ENCODE measurements at regions not wholly inside any gene's neighbourhood (a gene's known extent, or its start where the extent isn't known, plus 50 kb on each side); places are given as distances from the start of the nearest gene placed in this dataset.

DNA sequence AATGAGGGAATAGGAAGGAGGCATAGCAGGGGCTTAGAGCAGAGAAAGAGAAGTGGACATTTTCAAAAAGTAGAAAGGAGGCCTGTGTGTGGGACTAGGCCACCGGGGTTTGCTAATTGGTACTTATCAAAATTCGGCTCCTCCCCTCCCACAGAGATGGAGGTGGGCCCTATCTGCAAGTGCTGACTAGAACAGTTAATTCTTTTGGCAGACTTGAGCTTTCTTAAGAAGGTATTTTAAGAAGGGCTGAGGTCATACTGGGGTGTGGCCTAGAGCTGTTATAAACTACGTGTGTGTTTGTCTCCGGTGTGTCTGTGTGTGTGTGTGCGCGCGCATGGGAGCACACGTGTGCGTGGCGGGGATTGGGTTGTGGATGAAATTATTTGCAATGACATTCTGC, 1086.5 kb downstream of the EFNA5 start:
- DNase-seq (ENCODE audit: low spot score): no peak

DNA sequence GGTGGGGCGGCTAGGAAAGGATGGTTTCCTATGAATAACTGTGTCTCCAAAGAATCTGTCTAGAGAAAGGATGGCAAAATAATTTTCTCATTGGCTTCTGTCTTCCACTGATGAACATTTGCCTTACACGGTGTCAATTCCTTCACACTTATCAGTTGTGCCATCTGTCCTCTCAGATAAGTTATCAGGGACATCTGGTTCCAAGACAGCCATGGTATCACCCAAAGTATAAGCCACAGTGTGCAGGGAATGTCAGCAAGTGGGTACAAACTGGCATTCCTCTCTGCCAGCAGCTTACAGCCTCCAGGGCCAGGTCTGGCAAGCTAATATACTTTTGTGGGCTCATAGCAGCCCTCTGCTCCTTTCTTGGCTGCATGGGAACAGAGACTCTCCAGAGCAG, 1092.0 kb downstream of the EFNA5 start:
- DNase-seq (ENCODE audit: low spot score): no peak

DNA sequence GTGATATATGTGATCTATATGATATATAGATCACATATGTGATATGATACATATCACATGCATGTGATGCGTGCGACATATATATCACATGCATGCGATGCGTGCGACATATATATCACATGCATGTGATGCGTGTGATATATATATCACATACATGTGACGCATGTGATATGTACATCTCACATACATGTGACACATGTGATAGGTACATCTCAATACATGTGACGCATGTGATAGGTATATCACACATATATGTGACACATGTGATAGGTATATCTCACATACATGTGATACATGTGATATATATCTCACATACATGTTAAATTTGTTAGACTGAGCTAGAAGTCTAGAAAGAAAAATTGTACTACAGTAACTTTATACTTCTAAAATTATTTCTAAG, 1095.9 kb downstream of the EFNA5 start:
- DNase-seq (ENCODE audit: low spot score): no peak

DNA sequence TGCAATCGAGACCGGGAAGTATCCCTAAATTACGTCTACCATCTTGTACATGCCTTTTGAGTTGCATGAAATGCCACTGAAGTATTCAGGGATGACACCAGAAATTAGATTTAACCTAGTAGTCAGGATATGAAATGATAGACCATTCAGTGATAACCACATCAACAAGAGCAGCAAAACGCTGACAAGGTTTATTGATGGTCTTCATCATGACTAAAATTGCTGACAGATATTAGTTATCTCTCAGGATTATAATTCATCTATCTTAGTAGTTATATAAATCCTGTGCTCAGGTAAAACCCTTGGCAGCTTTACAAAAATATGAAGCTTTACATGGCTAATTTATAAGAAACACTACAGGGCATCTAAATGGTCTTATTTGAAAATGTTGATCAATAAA, 1104.7 kb downstream of the EFNA5 start:
- no peak for DNase-seq (ENCODE audit: low spot score)

DNA sequence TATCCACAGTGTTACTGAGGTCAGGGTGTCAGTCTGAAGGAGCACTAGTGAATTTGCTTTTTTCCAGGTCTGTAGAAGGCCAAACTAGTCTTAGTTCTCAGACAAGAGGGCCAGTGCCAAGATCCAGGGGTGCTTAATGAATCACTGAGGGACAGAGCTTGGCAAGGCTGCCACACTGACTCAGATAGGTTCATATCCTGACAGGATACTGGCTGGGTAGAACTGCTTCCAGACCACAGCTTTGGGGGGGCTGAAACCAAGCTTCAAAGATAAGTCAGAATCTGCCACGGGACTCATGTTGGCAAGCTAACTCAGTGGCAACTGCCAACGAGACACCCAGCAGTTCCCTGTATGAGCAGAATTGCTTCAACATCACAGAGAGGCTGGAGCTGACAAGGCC, 1125.4 kb downstream of the EFNA5 start:
- peak; percentile 53 for DNase-seq (ENCODE audit: low spot score)

DNA sequence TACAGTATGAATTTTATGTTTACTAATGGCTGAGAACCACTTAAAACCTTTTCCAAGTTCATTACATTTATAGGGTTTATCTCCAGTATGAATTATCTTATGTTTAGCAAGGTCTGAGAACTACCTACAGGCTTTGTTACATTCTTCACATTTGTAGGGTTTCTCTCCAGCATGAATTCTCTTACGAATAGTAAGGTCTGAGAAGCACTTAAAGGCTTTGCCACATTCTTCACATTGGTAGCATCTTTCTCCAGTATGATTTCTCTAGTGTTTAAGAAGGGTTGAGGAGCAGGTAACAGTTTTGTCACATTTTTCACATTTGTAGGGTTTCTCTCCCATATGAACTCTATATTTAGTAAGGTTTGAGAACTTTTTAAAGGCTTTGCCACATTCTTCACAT, 1127.4 kb downstream of the EFNA5 start:
- DNase-seq (ENCODE audit: low spot score): no peak

DNA sequence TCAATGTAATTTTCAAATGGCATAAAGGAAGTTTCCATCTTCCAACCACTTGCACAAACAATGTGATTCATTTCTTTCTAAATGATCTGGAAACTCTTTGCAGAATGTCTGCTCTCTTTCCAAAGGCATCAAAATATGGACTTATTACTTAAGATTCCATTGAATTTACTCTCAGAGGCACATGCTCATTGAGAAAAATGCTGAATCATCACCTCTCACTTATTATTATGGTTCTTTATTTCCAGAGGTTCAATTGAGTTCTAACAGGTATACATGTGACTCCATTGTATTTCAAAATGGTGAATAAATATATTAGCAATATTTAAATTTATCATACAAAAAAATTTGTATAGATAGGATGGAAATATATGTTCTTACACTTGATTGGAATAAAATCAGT, 1140.6 kb downstream of the EFNA5 start:
- DNase-seq (ENCODE audit: low spot score): no peak

DNA sequence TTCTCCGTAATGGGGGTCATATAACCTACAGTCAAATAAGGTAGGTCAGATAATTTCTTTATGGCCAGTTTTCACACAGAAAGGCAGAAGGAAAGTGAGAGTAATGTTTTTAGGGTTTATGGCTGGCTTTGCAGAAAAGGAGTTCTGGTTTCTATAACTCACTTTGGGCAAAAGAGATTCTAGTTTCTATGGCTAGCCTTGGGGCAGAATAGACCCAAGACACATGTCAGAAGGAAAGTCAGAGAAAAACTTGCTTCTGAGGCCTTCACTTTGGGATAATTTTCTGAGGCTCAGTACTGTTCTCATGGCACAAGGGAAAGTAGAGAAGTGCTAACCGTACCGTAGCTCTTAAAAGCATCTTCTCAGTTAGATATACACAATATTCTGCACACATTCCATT, 1145.3 kb downstream of the EFNA5 start:
- no peak for DNase-seq (ENCODE audit: low spot score)

DNA sequence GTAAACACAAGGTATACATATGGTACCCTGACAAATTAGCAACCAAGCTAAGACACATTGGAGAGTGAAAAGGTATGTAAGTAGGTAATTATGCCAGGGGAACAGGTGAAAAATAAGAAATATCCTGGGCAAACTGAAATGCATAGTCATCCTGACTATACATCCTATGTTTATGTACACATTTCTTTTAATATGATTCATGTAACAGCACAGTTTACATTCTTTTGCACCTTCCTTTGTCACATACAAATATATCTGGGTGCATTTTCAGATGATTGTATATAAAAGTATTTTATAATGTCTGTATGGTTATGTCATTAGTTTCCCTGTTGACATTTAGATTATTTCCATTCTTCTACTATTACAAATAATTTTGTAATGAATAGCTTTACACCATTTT, 1146.9 kb downstream of the EFNA5 start:
- no peak for DNase-seq (ENCODE audit: low spot score)

DNA sequence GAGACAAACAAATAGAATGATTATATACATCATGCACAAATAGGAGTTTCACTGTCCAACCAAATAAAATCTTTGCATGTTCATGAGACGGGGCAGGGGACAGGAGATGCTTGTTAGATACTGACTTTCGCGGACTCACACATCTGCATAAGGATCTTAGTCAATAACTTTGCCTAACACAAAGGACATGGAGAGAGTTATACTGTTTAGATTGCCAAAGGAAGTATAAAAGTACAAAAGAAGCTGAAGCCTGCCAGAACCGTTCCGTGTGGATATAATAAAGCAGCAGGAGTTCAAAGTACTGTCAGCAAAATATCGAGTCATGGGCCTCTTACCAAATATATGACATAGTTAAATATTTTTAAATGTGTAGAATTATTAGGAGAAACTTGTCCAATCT, 1148.4 kb downstream of the EFNA5 start:
- DNase-seq (ENCODE audit: low spot score): no peak

DNA sequence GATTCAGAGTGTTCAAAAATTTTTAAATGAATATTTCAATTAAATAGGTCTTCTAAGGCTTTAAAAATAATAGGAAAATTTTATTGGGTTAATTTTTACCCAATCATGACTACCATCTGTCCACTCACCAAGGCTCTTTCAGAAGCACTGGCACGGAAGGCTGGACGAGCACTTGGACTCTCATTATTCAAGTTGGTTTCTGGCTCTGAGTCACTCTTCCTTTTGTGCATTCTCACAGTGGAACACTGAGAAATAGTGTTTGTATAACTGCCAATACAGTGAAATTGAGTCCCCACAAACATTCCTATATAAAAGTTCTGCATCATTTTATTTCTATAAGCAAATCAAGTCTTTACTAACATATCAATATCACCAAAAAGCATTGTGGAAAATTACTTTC, 1149.0 kb downstream of the EFNA5 start:
- peak; percentile 39 for DNase-seq (ENCODE audit: low spot score)

DNA sequence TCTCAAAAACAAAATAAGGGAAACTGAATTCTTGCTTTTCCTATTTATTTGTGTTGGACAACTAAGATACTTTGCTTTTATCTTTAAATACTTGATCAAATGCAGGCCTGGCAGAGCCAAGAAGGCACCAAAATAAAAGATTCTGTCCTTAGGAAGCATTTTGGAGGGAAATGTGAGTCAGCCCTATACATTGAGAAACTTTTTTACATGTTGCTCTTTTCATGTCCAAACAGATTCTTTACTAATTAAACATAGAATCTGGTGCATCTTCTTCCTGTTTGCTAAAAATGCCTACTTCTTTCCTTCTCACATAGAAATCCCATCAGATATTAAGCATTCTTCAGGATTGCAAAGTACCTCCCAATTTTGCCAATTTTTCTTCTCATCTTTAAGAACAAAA, 1160.4 kb downstream of the EFNA5 start:
- no peak for DNase-seq (ENCODE audit: low spot score)

DNA sequence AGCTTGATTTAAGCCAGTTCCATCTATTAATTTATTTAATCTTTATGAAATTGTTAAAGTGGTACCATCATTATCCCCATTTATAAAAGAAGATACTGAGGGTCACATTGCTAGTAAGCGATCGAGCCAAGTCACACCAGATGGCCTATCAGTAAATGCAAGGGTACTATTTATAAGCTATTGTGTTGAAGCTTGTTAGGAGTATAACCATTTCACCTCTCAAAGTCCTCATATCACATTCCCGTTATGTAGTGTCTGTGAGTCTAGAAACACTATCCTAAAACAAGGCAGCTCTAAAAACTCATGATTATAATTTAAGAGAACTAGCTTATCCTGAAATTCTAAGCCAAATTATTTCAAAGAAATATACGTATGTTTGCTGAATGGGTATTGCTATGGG, 1161.8 kb downstream of the EFNA5 start:
- DNase-seq (ENCODE audit: low spot score): no peak

DNA sequence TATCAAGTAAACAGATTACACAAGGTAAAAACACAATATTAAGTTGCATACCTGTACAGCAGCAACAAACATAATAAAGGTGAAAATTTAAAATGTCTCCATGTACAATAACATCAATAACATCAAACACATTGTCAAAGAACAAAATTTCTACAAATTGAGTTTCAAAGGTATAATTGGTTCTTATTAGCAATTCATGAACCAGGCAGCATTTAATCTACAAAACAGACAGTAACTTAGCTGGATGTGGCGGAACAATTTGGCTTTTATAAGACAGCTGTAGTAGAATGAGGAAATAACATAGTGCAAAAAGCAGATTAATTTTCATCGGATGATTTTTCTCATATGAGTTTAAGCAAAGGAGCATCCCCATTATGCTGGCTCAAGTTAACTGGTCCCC, 1176.8 kb downstream of the EFNA5 start:
- DNase-seq (ENCODE audit: low spot score): no peak

DNA sequence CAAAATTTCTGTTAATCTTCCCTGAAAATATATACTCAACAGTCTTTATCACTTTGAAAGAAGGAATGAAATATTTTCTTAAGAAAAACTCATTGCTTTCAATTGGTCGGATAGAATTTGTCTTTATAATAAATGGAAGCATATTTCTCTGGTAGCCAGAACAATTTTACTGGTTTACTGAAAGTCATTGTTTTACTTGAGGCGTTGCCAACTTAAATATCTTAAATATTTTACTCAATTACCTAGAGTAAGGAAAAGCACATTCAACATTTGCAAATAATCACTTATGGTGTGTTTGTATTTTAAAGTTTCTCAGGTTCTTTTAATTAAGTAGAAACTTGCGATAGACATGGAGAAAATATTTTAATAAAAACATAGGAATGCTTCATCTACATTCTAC, 1181.7 kb downstream of the EFNA5 start:
- no peak for DNase-seq (ENCODE audit: low spot score)

DNA sequence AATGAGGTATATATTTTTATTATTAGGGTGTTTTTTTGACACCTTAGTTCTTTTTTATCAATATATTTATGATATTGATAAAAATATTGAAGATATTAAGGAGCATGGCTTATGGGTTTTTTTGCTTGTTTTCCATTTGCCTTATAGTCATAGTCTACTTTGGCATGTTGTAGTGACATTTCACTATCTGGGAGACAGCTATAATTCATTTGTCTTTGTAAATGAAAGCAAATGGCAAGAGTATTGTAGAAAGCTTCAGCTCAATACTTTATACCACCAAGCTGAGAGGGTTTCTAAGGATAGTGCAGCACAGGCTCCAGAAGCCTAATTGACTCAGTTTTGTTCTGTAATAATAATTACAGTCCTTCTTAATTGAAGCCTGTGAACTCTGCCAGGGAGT, 1182.3 kb downstream of the EFNA5 start:
- DNase-seq (ENCODE audit: low spot score): no peak

DNA sequence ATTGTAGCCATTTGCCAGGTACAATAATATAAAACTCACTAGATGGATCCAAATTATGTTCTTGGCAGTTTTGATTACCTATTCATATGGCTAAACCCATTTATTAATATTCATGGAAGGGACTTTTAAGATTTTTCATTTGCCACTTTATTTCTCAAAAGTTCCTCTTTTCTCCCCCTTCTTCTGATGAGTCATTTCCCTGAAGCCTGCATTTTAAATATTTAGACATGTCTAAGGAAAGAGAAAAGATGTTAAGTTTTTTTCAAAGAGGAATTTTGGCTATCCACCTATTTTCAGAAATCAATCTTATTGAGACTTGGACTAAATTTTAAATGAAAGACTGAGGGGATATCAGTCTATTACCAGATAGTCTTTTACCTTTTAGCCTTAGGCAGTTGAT, 1189.4 kb downstream of the EFNA5 start:
- no peak for DNase-seq (ENCODE audit: low spot score)

DNA sequence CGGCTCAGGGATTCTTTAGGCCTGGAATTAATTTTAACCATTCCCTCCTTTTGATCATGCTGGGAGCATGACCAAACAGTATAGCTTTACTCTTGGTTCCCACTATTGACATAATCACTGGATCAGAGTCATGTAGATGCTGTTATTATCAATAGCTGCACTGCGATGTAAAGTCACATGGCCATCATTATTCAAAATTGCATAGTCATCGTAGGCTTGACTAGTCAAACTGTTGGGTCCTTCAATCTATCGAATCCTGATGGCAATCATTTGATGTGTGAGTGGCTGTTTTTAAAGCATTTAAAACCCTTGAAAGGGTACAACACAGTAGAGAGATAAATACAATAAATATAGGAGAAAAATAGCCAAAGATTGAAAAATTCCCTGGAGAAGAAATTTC, 1194.1 kb downstream of the EFNA5 start:
- no peak for DNase-seq (ENCODE audit: low spot score)

DNA sequence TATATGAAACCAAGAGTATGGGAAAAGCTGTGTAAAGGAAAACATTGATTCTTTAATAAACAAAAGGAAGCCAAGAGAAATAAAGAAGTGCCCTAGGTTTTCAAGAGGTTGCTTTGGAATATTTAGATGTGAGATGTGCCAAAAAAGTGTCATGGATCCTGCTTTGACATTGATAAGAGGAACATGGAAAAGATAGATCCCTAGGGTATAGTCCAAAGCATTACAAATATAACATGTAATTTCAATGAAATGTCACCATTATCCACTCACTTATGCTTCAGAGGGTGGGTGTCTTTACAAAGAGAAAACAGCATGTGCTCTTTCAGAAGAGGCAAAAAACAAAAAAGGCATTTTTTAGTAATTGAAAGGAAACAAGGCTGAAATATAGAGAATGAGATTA, 1196.7 kb downstream of the EFNA5 start:
- no peak for DNase-seq (ENCODE audit: low spot score)

DNA sequence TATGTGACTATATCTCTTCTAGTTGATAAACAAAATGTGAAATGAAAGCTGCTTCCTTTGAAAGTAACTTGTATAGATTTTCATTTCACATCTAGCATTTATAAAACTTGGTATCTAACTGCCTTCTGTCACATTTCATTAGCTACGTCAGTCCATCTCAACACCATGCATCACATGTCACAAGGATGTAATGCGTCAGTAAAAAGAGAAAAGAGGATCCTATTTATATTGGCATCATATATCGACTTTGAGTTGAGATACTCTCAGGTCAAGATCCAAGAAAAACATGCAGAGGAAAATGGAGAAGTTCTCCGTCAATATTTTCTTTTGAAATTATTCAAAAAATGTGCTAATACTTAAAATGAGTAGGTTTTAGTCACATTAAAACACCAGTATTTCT, 1211.2 kb downstream of the EFNA5 start:
- DNase-seq (ENCODE audit: low spot score): no peak

DNA sequence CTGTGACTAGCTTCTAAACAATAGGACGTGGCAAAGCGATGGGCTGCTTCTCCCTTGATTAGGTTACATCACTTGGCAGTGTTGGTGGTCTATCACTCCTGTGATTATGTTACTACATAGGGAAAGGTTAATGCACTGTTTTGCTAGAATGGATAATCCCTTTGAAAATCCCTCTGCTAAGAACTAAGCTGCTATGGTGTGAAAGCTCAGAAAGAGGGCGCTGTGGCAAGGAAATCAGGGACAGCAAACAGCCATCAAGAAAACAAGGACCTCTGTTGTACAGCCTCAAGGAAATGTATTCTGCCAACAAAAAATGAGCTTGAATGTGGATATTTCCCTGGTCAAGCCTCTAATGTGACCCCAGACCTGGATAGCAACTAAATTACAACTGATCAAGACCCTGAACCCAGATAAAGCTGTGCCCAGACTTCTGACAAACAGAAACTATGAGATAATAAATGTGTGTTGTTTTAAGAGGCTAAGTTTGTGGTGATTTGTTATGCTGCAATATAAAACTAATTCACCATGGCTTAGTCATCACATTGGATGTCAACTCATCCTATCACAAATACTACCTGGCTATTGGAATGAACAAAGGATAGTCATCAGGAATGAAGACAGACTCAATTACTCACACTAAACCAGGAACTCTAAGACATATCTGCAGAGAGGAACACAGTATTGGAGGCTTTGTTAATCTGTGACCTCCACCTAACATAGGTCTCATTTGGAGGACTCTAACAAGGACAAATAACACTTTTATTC, 1215.9 kb downstream of the EFNA5 start:
- peak; percentile 55 for DNase-seq (ENCODE audit: low spot score)

DNA sequence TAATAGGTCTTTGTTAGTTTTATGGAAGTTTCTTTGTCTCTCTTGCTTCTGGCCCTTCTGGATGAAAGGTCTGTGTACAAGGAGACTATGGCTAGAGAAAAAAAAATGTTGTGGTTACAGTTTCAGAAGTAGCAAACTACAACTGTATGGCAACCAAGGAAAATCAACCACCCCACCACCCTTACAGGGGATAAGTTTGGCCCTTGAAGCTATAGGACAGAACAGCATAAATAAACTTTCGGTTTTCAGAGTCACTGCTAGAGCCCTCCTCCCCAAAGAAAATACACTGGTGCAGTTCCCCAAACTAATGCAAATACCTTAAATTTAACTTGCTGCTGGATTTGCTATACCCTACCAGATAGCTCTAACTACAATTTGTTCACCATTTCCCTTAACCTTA, 1216.7 kb downstream of the EFNA5 start:
- DNase-seq (ENCODE audit: low spot score): no peak

DNA sequence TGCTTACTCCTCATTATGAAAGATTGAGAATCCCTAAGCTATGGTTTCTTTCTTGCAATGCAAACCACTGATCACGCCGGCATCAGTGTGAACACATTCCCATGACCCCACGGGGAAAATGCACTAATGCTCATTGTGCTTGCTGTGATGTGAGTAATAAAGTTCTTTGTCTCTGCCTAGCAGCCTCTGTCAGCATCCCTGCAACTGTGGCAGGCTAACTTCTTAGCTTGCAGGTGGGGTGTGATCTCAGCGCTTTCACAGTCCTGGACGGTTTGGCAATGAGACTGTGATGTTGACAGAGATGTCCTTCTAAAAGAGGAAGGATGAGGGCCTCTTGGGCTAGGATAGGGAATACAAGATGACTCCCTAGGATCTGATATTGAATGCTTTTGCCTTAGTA, 1218.7 kb downstream of the EFNA5 start:
- no peak for DNase-seq (ENCODE audit: low spot score)

DNA sequence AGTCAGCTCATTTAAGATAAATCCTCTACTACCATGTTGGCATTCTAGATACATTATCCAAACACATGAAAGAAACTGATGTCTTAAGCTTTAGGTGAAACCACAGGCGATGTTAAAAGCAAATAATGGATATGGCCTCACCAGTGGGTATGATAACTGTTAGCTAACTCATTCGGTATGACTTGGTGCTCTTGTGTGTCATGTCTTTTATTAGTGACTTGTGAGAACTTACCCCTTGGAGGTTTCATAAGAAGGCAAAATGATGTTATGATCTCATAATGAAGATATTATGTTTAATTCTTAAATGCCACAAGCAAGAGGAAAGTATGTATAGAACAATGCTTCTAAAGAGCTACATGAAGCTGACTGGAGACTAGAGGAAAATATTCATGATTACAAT, 1227.0 kb downstream of the EFNA5 start:
- DNase-seq (ENCODE audit: low spot score): no peak
